DND-41 (cell line): ENCODE measurements at regions not wholly inside any gene's neighbourhood (a gene's known extent, or its start where the extent isn't known, plus 50 kb on each side); places are given as distances from the start of the nearest gene placed in this dataset.

Source experiments
- EZH2 ChIP-seq: IDR thresholded peaks from 3 replicates; pipeline ENCODE4 v1.6.1; 2012; ENCODE audit warnings: borderline replicate concordance, low read depth, mild to moderate bottlenecking, moderate library complexity, low read length, inconsistent platforms; ENCODE audit not compliant: severe bottlenecking
- TF ChIP-seq, protein P1 (sequence below): IDR thresholded peaks from 2 replicates; pipeline ENCODE4 v1.5.1; 2012; ENCODE audit warnings: borderline replicate concordance, low read length, moderate library complexity, mild to moderate bottlenecking; ENCODE audit not compliant: poor library complexity, severe bottlenecking; ENCODE audit errors: extremely low read depth

DNA sequence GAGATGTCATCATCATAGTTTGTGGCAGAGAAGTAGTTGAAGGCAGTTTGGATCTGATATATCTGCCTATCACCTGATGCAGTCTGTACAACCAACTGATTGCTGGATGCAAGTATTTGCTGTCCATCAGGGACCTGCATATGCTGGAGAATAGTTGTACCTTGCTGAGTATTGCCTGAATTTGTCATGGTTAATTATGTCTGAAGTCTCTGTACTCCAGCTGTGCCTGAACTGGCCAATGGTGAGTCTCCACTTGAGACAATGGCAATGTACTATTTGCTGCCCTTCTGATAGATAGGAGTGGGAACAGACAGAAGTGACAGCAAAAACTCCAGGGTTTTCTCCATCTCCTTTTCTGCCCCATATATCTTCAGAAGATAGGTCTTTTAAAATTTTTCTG is 531.5 kb downstream of the EPHA7 start:
- TF ChIP-seq, protein P1, sequence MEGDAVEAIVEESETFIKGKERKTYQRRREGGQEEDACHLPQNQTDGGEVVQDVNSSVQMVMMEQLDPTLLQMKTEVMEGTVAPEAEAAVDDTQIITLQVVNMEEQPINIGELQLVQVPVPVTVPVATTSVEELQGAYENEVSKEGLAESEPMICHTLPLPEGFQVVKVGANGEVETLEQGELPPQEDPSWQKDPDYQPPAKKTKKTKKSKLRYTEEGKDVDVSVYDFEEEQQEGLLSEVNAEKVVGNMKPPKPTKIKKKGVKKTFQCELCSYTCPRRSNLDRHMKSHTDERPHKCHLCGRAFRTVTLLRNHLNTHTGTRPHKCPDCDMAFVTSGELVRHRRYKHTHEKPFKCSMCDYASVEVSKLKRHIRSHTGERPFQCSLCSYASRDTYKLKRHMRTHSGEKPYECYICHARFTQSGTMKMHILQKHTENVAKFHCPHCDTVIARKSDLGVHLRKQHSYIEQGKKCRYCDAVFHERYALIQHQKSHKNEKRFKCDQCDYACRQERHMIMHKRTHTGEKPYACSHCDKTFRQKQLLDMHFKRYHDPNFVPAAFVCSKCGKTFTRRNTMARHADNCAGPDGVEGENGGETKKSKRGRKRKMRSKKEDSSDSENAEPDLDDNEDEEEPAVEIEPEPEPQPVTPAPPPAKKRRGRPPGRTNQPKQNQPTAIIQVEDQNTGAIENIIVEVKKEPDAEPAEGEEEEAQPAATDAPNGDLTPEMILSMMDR, result no peak
- no peak for TF ChIP-seq EZH2
